M059J (cell line): ENCODE measurements at regions not wholly inside any gene's neighbourhood (a gene's known extent, or its start where the extent isn't known, plus 50 kb on each side); places are given as distances from the start of the nearest gene placed in this dataset.

Experiments used
- DNase-seq: peaks from one replicate; pipeline ENCODE4 v3.0.0-alpha.2; 2012; ENCODE audit warnings: low read depth

GRCh38 chr7:12941512-12941911, 254.1 kb downstream of the ARL4A start:
- DNase-seq = no peak

GRCh38 chr7:12942609-12943008, 255.2 kb downstream of the ARL4A start:
- peak; percentile 34 for DNase-seq

DNA sequence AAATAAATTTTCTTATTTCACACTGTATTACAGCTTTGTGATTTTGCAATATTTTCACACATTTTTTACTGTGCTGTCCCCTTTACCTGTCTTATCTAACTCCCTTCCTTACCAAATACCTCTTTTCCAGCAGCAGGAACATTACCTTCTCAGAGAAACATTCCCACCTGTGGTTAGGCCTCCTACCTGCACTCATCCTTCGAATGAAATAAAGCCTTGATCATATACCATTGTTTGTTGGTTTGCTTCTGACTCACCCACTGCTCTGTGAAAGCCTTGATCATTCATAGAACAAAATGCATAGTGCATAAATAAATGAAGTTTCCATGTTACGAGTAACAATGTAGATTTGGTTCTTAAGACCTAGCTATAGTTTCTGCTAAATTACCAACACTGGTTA, 256.3 kb downstream of the ARL4A start:
- DNase-seq = no peak

GRCh38 chr7:12945901-12946300, 258.5 kb downstream of the ARL4A start:
- peak; percentile 44 for DNase-seq

DNA sequence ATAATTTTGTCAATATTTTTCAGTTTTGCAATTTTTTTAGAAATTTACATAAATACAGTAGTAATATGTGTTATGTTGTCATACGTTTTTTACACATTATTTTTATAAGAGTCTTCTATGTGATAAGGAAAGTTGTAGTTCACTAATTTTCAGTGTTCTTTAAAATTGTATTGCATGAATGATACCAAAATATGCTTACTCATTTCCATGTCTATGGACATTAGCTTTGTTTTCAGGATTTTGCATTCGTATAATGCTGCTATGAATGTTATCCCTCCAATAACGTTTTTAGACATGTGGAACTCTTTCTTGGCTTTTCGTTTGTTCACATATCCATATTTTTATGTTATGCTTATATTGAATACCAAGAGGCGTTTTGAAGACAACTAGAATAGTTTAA, 260.0 kb downstream of the ARL4A start:
- DNase-seq = no peak

- peak; percentile 21 for DNase-seq
Observed at GRCh38 chr7:12949060-12949931, 261.9 kb downstream of the ARL4A start.

DNA sequence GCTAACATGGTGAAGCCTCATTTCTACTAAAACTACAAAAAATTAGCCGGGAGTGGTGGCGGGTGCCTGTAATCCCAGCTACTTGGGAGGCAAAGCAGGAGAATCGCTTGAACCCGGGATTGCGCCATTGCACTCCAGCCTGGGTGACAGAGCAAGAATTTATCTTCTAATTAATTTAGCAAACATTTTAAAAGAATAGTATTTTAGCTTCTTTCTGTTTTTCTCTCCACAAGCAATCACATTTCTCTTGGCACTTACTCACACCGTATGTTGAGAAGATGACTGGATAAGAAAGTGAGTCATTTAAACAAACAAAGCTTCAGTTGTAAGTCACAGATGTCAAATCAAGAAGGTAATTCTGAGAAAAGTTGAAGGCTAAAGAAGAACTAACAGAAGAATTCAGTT, 264.0 kb downstream of the ARL4A start:
- DNase-seq = peak; percentile 86

GRCh38 chr7:12954380-12955033, 267.1 kb downstream of the ARL4A start:
- DNase-seq = no peak

DNA sequence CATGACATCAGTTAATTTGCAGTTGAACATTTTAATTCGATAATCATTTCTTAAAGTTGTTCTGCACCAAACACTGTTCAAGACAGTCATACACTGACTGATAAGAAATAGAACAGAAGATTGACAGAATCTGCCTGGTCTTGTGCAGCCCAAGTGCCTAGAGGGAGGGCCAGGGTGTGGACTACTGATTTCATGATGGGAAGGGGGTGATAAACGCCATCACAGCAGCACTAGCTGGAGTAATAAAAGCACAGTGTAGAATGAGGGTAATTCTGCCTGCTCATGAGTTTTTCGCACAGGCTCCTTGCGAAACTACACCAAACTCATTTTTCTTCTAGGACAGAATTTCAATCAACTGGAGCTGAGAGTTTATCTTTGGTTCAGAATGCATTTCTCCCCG, 270.1 kb downstream of the ARL4A start:
- DNase-seq = no peak

DNA sequence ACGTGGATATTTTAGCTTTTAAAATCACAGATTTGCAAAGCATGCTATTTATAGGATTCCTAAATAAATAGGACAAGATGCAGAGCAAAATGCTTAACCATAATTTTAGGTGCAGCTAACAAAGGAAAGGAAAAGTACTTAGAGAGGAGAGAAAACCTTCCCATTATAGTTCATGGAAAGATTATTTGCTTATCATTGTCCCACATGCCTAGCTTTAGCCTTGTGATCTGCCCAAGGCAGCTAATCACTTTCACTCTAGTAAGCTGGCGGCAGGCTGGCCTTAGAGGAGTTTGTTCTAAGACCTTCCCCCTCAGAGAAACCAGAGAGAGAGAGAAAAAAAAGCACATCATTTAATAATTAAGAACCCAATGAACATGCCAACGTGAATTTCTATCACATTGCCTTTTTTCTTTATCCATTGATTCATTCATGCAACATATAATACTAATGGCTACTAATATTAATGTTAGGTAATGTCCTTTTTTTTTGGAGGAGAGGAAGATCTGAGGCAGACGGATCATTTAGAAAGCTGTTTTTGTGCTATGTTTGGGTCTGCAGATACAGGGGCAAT, 274.6 kb downstream of the ARL4A start:
- DNase-seq = no peak

- DNase-seq = no peak
Observed at GRCh38 chr7:12963435-12963834, 276.0 kb downstream of the ARL4A start.

DNA sequence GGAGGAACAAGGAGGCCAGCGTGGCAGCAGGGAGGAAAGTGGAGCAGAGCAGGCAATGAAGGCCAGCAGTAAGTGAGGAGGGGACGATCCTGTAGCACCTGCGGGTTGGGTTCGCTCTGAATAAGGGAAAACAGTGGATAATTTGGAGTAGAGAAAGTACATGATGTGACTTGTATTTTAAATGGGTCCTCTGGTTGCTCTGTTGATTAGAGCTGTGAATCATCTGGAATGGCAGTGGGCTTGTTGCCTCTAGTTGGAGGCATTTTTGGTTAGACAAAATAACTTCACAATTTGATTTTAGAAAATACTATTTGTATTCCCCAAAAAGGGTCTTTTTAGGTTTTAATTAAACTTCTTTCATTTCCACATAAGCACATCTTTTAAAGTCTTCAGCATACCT, 277.4 kb downstream of the ARL4A start:
- DNase-seq = no peak

- DNase-seq = no peak
Observed at GRCh38 chr7:12965767-12966166, 278.3 kb downstream of the ARL4A start.

GRCh38 chr7:12967322-12967721, 279.9 kb downstream of the ARL4A start:
- DNase-seq = no peak

DNA sequence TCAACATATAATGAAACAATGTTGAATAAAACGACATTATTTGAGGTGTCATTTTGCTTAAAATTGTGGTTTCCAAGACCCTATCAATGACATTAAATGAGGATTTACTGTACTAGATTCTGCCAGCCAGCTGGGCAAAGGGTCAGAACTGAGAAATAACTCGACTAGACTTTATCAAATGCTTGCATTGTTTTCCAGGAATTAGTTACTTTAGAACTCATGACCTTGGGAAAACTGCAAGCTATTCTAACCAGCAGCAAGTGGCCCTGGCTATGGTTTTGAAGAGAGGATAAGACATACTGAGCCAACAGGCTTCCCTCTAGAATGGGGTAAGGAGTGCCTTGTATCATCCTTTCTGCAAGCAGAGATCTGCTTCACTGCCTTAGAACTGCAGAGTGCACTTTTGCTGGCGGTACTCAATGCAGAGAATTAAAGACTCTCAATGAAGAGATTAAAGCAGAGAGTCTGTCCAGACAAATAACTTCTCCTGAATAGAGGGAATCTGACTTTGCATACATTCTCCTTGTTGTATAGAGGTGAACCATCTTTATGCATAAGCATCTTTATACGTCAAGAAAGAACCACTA, 281.5 kb downstream of the ARL4A start:
- no peak for DNase-seq

- DNase-seq = no peak
Observed at GRCh38 chr7:12970626-12971025, 283.2 kb downstream of the ARL4A start.

- no peak for DNase-seq
Observed at GRCh38 chr7:12974451-12975166, 287.2 kb downstream of the ARL4A start.

- DNase-seq = no peak
Observed at GRCh38 chr7:12975412-12975811, 288.0 kb downstream of the ARL4A start.

DNA sequence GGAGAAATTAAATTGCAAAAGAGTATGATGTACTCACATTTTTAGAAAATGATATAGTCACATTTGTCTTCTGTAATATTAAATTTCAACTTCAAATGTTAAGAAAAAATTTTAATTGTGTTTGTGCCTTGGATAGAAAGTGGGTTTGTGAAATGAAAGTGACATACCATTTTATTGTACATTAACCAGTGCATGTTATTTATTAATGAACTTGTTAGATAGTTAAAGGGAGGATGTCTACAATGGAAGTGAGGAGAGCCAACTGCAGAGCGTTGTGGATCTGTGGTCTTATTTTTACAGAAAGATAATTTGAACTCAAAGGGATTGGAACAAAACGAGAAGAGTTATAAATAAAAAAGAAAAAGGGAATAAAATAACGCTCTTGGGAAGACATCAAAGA, 291.7 kb downstream of the ARL4A start:
- DNase-seq = no peak

DNA sequence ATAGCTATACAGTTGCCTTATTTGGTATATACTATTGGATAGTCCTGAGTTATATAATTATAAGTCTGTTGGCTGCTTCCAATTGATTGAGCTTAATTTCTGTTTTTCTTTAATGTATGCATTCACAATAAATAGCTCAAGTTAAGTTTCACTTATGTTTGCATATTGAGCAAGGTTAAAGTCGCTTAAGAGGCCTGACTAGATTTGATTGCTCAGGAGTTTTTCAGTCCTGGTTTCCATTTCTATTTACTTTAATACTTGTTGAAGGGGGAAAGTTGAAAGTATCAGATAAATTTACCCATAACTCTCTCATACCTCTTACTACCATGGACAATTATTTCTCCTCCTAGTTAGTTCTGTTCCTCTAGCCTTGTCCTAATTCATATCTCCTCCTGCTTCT, 294.7 kb downstream of the ARL4A start:
- DNase-seq = no peak

DNA sequence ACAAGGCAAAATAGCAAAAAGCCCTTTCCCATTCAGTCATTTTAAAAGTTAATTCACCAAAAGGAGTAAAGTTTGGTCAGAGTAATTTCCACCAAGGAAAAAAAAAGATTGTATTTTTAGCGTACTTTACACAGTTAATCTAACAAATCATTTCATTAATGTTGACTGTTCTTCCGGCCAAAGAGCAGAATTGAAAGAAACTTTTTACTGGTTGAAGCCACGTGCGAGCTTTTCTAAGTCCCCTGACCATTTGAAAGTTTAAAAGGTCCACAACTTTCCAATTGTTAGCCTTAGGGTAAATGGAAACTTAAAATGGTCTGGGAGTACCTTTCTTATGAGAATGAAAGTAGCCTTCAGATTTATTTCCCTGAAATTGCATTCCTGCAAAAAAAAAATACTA, 296.7 kb downstream of the ARL4A start:
- DNase-seq = no peak

GRCh38 chr7:12985228-12985627, 297.8 kb downstream of the ARL4A start:
- no peak for DNase-seq
